ENCODE measurements at regions not wholly inside any gene's neighbourhood (a gene's known extent, or its start where the extent isn't known, plus 50 kb on each side); places are given as distances from the start of the nearest gene placed in this dataset.
A peak's percentile ranks its signal among the peaks of the same experiment; 100 is the strongest.
"Not testable (repeated sequence)": the region's sequence is repeated elsewhere in the genome, so short reads cannot be mapped to it uniquely, and the experiment has no call there.

- DNase-seq (ENCODE audit: low spot score) = no peak
These were observed 89.1 kb upstream of the LIFR start for GRCh38 chr5:38645508-38645907.

GRCh38 chr5:38648703-38649291 is 92.4 kb upstream of the LIFR start:
- DNase-seq (ENCODE audit: low spot score) = no peak

- DNase-seq (ENCODE audit: low spot score) = no peak
These were observed 94.1 kb upstream of the LIFR start for GRCh38 chr5:38650540-38650939.

GRCh38 chr5:38650946-38651345 is 94.5 kb upstream of the LIFR start:
- no peak for DNase-seq (ENCODE audit: low spot score)

- DNase-seq (ENCODE audit: low spot score) = no peak
These were observed 95.4 kb upstream of the LIFR start for GRCh38 chr5:38651806-38652205.

- DNase-seq (ENCODE audit: low spot score) = no peak
These were observed 96.9 kb upstream of the LIFR start for GRCh38 chr5:38653389-38653788.

- no peak for DNase-seq (ENCODE audit: low spot score)
These were observed 99.2 kb upstream of the LIFR start for GRCh38 chr5:38655691-38656090.

GRCh38 chr5:38656568-38656967 is 100.1 kb upstream of the LIFR start:
- no peak for DNase-seq (ENCODE audit: low spot score)

GRCh38 chr5:38657020-38657419 is 100.6 kb upstream of the LIFR start:
- DNase-seq (ENCODE audit: low spot score) = no peak

GRCh38 chr5:38660194-38660668 is 103.8 kb upstream of the LIFR start:
- no peak for DNase-seq (ENCODE audit: low spot score)

- DNase-seq (ENCODE audit: low spot score) = no peak
These were observed 105.6 kb upstream of the LIFR start for GRCh38 chr5:38662090-38662489.

GRCh38 chr5:38663249-38663648 is 106.8 kb upstream of the LIFR start:
- no peak for DNase-seq (ENCODE audit: low spot score)

GRCh38 chr5:38666668-38667498 is 110.4 kb upstream of the LIFR start:
- peak; percentile 37 for DNase-seq (ENCODE audit: low spot score)

GRCh38 chr5:38667499-38667776 is 111.0 kb upstream of the LIFR start:
- no peak for DNase-seq (ENCODE audit: low spot score)

GRCh38 chr5:38669361-38669880 is 113.0 kb upstream of the LIFR start:
- DNase-seq (ENCODE audit: low spot score) = no peak

GRCh38 chr5:38670066-38670465 is 113.6 kb upstream of the LIFR start:
- DNase-seq (ENCODE audit: low spot score) = no peak

- no peak for DNase-seq (ENCODE audit: low spot score)
These were observed 114.4 kb upstream of the LIFR start for GRCh38 chr5:38670878-38671277.

GRCh38 chr5:38672059-38672788 is 115.8 kb upstream of the LIFR start:
- DNase-seq (ENCODE audit: low spot score) = peak; percentile 39

GRCh38 chr5:38673671-38674071 is 117.2 kb upstream of the LIFR start:
- no peak for DNase-seq (ENCODE audit: low spot score)

- no peak for DNase-seq (ENCODE audit: low spot score)
These were observed 119.0 kb upstream of the LIFR start for GRCh38 chr5:38675443-38675842.

GRCh38 chr5:38677636-38678035 is 121.2 kb upstream of the LIFR start:
- no peak for DNase-seq (ENCODE audit: low spot score)

- no peak for DNase-seq (ENCODE audit: low spot score)
These were observed 121.6 kb upstream of the LIFR start for GRCh38 chr5:38678076-38678475.

GRCh38 chr5:38678697-38679096 is 122.3 kb upstream of the LIFR start:
- DNase-seq (ENCODE audit: low spot score) = not testable (repeated sequence)

All from HuH-7.5 (cell line).